Fibroblast of skin of abdomen (primary cell): ENCODE measurements at regions not wholly inside any gene's neighbourhood (a gene's known extent, or its start where the extent isn't known, plus 50 kb on each side); places are given as distances from the start of the nearest gene placed in this dataset.

Experiments used
- DNase-seq: peaks from one replicate; pipeline ENCODE4 v3.0.0-alpha.2; 2013

GRCh38 chr13:74084375-74084935 lies 49.7 kb downstream of the KLF12 start:
- no peak for DNase-seq

- DNase-seq: no peak
These were observed 51.5 kb downstream of the KLF12 start for GRCh38 chr13:74082741-74083160.

- no peak for DNase-seq
These were observed 53.4 kb downstream of the KLF12 start for GRCh38 chr13:74080762-74081161.

GRCh38 chr13:74077792-74078191 lies 56.4 kb downstream of the KLF12 start:
- no peak for DNase-seq

GRCh38 chr13:74077375-74077774 lies 56.8 kb downstream of the KLF12 start:
- no peak for DNase-seq

- DNase-seq: peak; percentile 35
These were observed 59.5 kb downstream of the KLF12 start for GRCh38 chr13:74074723-74075122.

- no peak for DNase-seq
These were observed 60.9 kb downstream of the KLF12 start for GRCh38 chr13:74073274-74073673.

GRCh38 chr13:74070513-74070912 lies 63.7 kb downstream of the KLF12 start:
- no peak for DNase-seq

- no peak for DNase-seq
These were observed 64.1 kb downstream of the KLF12 start for GRCh38 chr13:74070065-74070464.

- DNase-seq: no peak
These were observed 65.7 kb downstream of the KLF12 start for GRCh38 chr13:74068471-74068870.

- DNase-seq: peak; percentile 55
These were observed 66.4 kb downstream of the KLF12 start for GRCh38 chr13:74067818-74068217.

GRCh38 chr13:74066937-74067336 lies 67.3 kb downstream of the KLF12 start:
- no peak for DNase-seq

GRCh38 chr13:74064805-74065312 lies 69.3 kb downstream of the KLF12 start:
- DNase-seq: peak; percentile 20

- no peak for DNase-seq
These were observed 70.6 kb downstream of the KLF12 start for GRCh38 chr13:74063533-74064100.

- peak; percentile 40 for DNase-seq
These were observed 71.3 kb downstream of the KLF12 start for GRCh38 chr13:74062933-74063332.

- peak; percentile 49 for DNase-seq
These were observed 72.1 kb downstream of the KLF12 start for GRCh38 chr13:74061926-74062595.

GRCh38 chr13:74056801-74057542 lies 77.2 kb downstream of the KLF12 start:
- no peak for DNase-seq

GRCh38 chr13:74052402-74052928 lies 81.7 kb downstream of the KLF12 start:
- DNase-seq: no peak

GRCh38 chr13:74048756-74049155 lies 85.4 kb downstream of the KLF12 start:
- DNase-seq: no peak

GRCh38 chr13:74047931-74048600 lies 86.1 kb downstream of the KLF12 start:
- no peak for DNase-seq

- no peak for DNase-seq
These were observed 87.8 kb downstream of the KLF12 start for GRCh38 chr13:74046431-74046830.

GRCh38 chr13:74045583-74045982 lies 88.6 kb downstream of the KLF12 start:
- DNase-seq: no peak
